ENCODE measurements at regions not wholly inside any gene's neighbourhood (a gene's known extent, or its start where the extent isn't known, plus 50 kb on each side); places are given as distances from the start of the nearest gene placed in this dataset.
"Not testable (repeated sequence)": the region's sequence is repeated elsewhere in the genome, so short reads cannot be mapped to it uniquely, and the experiment has no call there.

DNA sequence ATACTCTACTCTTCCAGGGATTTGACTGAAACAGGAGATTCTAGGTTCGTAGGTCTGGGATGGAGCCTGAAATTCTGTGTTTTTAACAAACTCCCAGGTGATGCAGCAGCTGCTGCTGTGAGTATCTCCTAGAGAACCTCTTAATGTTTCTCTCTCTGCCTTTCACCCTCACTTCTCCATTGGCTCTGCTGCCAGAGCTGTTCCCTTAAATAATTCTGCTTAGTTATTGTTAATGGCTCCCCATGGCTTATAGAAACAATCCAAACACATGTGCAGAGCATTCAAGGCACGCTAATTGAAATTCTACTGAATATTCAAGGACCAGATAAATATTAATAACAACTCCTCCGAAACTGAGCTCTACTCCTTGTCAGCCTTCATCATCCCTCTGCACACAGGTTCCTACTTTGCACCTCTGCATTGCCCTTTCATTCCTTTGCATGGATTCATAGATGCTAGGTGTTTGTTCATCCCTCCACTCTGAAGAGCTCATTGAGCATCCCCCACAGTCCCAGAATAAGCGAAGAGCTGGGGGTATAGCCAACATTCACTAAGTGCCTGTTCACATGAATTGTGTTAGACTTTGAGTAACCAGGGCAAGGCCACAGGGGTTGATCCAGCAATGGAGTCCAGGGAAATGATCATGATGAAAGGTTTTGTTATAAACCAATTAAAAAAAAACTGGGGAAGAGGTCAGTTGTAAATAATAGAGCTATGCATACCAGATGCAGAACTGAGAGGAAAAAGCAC is 488.4 kb upstream of the JAG1 start:
- no peak for DNase-seq (ENCODE audit: low spot score)
- no peak for ATAC-seq

DNA sequence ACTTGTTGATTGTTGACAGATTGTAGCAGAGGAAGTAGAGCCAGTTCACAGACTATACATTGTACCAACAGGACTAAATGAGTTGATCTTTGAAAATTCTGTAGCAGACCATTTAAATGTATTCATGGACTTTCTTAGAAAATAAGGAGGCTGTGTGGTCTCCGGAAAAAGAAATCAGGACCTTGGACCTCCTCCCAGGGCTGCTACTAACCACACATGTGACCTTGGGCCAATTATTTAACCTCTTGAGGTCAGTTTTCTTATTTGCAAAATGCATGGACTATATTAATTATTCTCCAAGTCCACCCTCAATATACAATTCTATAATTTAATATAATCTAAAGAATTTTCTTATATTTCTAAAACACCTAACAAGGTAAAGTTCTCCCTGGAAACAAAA is 492.0 kb upstream of the JAG1 start:
- DNase-seq (ENCODE audit: low spot score) (no peak), ATAC-seq (no peak)

DNA sequence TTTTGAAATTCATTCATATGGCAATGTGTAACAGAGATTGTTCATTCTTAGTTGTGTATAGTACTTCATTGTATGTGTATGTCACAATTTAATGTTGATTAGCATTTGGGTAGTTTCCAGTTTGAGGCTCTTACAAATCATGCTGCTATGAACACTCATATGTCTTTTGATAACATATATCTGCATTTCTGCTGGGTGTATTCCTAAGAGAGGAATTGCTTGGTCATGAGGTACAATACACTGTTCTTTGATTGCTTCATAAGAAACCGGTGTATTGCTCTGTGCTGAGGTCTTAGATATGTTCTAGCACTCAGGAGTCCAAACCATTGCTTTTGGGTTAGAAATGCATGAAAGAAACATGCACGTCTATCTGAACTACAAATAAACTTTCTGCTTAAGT is 492.9 kb upstream of the JAG1 start:
- no peak for ATAC-seq
- no peak for DNase-seq (ENCODE audit: low spot score)

DNA sequence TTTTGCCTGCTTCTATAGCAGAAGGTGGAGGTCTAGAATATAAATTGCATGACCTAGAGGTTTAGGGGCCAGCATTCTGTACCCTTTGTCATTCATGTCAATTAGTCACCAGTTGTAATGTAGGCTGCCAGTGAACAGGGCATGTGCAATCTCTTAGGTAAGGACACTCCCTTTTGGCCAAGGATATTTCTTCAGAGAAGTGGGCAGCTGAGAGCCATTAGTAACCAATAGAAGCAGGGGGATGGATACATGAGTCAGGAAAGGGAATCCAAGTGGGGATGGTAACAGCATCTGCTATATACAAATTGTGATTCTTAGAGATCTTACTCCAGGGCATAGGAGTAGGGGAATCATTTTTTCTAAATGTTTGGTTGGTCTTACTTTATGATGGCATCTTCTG is 494.2 kb upstream of the JAG1 start:
- no peak for ATAC-seq
- DNase-seq (ENCODE audit: low spot score): no peak

DNA sequence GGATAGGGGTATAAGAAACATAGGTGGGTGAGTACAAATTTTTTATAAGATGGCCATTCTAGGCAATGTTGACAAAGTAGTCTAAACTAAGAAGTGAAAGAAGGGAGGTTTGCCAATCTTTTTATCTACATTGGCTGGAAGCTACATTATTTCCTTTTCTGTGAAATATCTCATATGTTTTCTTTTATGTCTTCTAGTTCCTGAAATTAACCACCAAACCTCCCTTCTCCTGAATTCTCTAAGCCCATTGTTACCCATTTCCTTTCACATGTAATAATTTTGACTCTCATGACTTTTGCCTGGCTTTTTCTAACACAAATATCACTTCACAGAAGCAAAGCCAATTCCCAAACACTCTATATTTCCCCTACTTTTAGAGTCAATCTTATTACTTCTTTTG is 496.2 kb upstream of the JAG1 start:
- ATAC-seq: no peak
- DNase-seq (ENCODE audit: low spot score): no peak

DNA sequence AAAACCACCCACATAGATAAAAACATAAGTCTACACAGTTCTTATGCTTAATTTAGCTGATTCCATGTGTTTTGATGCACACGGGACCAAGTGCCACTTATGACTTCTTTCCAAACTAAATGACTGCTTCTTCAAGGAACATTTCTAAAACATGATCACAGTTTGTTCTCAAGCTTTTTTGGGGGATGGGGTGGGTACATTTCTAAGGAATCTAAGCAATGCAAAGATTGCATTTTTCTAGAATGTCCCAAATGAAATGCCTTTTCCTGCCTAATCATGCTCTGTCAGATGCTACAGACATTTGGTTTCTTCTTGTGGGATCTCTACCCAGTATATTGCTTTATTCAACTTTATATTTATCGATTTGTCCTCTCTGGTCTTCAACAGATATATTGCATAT is 496.8 kb upstream of the JAG1 start:
- ATAC-seq: no peak
- DNase-seq (ENCODE audit: low spot score): no peak

DNA sequence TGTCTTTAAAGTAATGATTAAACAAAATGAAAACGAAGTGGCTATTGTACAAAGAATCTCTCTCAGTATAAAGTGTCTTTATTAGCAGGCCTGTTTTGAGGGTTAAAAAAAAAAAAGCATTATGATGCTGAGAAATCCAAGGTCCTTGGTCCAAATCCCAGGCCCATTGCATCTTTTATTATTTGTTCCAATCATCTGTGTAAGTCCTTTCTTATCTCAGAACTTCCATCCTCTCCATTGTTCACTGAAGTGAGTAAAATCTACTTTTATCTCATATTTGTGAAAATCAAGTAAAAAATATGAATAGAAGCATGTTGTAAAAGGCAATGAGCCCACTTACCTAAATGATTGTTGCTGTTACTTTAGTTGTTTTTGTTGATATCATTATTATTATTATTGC is 499.1 kb upstream of the JAG1 start:
- DNase-seq (ENCODE audit: low spot score) (no peak), ATAC-seq (no peak)

DNA sequence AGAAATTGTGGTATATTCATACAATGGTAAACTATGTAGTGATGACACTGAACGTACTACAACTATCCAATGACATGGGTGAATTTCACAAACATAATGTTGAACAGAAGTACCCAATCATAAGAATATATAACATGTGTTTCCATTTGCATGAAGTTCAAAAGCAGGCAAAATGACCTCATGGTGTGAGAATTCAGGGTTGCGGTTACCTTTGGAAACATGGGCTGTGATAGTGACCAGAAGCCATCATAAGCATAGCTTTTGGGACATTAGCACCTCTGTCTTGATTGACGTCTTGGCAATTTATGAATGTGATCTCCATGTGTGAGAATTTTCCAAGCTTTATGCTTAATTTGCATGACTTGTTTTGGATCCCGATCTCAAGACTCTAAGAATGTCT is 500.1 kb upstream of the JAG1 start:
- ATAC-seq: no peak
- DNase-seq (ENCODE audit: low spot score): no peak

DNA sequence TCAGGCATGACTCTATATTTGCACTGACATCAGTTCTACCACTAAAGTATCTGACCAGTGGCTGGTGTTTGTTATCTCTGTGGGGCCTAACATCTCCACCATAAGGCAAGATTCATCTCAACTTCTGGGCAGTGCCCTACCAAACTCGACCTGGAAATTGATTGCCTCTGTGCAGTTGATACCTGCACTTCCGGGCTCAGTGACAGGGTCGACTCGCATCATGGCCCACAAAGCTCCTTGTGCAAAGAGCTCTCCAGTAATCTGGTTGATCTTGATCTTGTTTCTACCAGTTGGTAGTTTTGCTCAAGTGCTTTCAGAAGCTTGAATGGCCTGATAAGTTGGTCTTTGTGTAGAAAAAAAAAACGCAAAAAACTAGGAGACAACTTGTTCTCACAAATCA is 501.1 kb upstream of the JAG1 start:
- no peak for DNase-seq (ENCODE audit: low spot score)
- no peak for ATAC-seq

DNA sequence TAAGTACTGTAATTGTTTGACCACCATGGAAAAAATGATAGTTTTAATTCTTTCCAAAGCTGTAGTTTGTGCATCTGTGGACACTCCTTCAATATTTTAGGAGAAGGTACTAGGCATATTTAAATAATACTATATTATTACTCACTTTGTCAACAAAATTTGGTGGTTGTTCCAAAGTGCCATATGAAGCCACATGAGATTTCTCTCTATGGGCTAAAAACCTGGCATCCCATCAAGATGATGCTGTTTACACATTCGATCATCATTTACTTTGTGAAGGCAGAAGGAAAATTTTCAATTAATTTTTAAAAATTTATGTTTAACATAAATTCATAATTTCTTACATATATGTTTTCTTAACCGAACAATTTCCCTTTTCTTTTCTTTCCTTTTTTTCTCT is 502.6 kb upstream of the JAG1 start:
- ATAC-seq (no peak), DNase-seq (ENCODE audit: low spot score) (no peak)

DNA sequence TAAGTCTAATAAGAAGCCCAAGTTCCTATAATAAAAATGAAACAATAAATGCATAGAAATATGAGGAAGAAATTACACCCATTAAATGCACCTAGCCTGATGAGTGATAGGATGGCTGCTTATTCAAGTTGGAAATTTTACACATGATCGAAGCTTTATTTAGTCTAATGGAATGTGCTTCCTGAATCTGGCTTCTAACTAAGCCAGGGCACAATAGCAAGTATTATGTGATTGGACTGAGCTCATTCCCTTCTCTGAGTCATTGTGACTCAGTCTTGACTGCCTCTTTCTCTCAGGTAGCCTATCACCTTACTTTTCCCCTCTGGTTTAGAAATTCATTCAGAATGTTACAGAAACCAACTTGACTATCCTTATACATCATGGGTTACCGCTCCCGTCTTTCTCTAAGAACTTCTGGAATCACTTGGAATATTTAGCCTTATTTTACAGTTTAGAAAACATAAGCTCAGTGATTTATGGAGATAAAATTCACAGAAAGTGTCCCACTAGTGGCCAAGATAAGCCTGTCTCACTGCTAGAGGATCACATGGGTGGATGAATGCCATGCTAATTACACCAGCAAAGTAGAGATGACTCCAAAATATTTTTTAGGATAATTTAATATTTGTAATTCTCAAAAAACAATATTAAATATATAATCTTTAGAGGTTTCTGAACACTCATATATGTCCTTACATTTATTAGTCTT is 505.3 kb upstream of the JAG1 start:
- DNase-seq (ENCODE audit: low spot score) (no peak), ATAC-seq (no peak)

DNA sequence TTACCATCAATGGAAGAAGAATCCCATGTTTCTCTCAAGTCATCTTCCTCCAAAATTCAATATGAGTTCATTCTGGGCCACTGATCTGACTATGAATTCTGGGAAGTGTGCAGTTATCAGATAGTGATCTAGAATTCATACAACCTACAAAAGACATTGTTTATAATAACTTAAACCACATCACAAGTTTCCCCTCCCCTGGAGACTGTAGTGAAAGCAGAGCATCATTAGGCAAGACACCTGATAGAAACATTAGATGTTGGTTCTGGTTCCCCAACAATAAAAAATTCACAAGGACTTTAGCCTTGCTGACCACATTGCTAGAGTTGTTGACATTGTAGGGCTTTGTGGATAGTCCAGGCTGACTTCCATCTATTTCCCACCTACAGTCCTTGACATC is 506.4 kb upstream of the JAG1 start:
- DNase-seq (ENCODE audit: low spot score) (no peak), ATAC-seq (no peak)

DNA sequence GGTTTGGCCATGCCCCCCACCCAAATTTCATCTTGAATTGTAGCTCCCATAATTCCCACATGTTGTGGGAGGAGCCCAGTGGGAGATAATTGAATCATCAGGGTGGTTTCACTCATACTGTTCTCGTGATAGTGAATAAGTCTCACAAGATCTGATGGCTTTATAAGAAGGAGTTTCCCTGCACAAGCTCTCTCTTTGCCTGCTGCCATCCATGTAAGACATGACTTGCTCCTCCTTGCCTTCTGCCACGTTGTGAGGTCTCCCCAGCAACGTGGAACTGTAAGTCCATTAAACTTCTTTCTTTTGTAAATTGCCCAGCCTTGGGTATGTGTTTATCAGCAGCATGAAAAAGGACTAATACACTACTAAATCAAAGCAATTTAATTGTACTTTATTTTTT is 507.3 kb upstream of the JAG1 start:
- not testable (repeated sequence) for DNase-seq (ENCODE audit: low spot score); ATAC-seq

DNA sequence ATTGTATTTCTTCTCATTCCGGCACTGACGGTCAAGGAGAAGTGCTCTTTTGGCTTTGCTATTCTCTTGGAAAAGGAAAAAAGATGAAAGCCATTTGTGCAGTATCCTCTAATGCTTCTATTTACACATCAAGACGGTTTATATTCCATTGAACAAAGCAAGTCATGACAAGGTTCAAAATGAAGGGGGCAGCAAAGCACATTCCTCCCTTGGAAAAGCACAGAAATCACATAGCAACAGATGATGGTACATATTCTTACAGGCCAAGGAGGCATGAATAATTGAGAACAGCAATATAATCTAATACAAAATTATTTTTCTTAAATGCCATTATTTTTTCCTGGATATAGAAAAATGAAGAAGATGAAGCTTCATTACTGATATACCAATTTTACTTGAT is 508.2 kb upstream of the JAG1 start:
- DNase-seq (ENCODE audit: low spot score) (no peak), ATAC-seq (no peak)

DNA sequence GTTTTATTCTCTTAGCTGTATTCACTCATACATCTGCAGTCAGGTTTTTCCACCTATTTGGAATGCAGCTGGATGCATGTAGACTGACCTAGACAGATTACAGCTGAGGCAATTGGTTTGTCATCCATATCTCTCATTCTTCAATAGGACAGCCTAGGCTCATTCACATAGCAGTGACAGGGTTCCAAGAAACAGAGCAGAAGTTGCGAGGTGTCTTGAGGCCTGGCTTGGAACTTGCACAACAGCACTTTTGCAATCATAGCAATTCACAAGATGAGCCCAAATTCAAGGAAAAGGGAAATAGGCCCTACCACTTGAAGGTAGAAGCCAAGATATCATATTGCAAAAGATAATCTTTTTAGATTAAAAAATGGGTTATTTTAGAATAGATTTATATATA is 508.9 kb upstream of the JAG1 start:
- ATAC-seq (no peak), DNase-seq (ENCODE audit: low spot score) (no peak)

DNA sequence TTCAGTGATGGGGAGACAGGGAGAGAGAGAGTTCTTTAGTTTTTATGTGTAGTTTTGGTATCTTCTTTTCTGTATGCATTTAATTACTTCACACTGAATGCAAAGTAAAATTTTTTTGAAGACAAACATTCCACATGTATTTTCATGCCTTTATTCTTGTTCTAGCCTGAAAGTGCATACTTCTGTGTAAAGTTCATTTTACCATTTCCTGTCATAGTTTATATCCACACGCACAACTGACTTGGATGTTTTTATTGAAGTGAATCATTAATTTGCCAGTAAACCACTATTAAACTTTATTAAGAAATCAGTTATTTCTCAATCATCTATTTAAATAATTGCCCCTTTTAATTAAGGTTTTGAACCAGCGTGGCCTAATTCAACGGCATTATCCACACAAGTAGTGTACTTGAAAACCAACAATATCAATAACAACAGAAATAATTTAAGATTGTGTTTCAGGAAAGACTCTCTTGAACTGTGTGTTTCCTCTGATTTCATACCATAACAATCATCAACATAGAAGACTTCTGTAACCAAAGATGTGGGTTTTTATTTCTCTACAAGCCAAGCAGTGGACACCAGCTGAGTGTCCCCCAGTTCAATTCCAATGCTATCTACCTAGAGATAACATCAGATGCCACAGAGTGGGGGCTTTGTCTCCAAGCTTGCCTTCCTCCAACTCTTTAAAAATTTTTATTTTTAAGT is 512.7 kb upstream of the JAG1 start:
- DNase-seq (ENCODE audit: low spot score) (no peak), ATAC-seq (no peak)

DNA sequence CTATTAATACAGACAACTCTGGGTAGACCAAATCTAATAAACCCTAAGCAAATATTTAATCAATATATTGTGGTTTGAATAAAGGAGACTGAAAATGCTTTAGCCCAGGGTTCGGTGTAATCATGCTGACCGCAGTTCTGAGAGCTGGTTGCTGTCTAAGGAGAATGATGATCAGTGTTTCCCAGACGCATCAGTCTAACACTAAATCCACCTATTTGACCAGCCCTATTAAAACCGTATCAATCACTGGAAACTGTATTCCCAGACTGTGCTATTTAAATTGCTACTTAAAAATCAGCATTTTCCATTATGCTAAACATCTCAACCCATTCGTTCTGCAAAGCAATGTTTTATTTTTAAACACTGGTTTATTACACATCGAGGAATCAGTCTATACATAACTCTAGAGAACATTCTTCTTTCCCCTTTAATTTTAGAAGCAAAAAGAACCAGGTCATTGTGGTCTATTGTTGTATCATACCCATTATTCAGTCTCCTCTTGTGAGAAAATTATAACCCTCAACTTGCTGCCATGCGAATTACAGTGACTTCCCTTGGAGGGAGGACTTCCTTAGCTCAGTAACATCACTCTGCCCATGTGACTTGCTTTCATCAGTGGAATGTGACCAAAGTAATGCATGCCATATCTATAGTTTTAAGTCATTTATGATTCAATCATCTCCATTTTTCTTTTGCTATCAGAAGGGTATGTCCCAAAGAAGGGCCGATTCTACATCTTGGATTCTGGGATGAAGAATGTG is 515.2 kb upstream of the JAG1 start:
- ATAC-seq: no peak
- DNase-seq (ENCODE audit: low spot score): no peak

DNA sequence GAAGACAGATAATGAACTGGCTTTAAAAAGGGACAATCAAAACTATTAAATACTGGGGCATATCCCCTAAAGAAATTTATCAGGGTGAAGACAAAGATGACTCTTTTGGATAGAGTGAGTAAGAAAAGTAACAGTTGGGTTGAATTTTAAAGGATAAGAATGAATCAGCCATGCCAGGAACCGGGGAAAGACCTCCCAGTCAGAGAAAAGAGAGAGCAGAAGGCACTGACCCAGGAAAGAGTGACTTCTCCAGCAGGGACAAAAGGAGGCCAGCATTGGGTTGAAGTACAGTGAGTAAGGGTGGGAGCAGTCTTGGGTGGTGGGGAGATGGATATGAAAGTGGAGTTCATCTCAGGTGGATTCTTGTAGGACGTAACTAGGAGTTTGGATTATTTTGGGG is 516.9 kb upstream of the JAG1 start:
- ATAC-seq: no peak
- DNase-seq (ENCODE audit: low spot score): no peak

DNA sequence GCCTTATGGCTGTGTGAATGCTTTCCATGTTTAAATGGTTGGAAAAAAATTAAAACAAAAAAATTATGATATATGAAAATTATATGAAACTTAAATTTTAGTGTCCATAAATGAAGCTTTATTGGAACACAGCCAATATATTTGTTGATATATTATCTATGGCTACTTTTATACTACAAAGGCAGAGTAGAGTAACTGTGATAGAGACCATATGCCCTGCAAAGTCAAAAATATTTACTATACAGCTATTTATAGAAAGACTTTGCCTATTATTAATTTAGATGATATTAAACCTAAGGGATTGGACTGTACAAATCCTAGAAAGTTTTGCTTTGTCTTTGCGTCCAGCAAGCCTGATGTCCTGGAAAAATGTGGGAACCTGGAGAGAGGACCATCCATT is 518.3 kb upstream of the JAG1 start:
- no peak for DNase-seq (ENCODE audit: low spot score)
- no peak for ATAC-seq

DNA sequence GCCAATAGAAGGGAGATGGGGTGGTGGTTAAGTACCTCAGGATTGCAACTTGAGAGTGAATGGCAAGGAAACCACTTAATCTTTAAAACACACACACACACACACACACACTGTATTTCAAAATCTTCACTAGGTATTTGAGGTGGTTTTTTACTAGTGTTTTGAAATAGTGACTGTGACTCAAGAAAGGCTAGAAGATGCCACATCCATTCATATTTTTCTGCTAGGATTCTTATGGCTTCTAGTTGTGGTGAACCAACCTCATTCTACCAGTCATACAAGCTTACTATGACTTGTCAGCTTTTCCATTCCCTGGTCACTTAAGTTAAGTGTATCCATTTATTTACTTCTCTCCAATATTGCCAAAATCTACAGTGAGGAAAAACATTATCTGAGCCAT is 519.4 kb upstream of the JAG1 start:
- ATAC-seq: no peak
- no peak for DNase-seq (ENCODE audit: low spot score)

DNA sequence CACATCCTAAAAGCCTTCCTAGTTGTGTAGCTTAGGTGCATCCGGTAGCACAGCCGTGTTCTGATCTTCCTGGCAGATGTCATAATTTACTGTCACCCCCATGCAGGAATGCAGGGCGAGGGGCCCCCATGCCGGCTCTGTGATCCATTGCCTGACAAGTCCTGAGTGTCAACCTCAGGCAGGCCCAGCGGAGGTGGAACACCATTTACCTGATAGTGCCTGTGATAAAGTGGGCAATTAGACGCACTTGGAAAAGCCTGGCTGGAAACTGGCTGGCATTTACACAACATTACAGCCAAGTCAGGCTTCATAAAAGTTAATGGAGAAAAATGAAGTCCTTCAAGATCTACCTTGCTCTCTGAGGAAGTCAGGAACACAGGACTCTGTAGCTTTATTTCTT is 521.4 kb upstream of the JAG1 start:
- no peak for DNase-seq (ENCODE audit: low spot score)
- no peak for ATAC-seq
